KG1 (cell line): ENCODE measurements at regions not wholly inside any gene's neighbourhood (a gene's known extent, or its start where the extent isn't known, plus 50 kb on each side); places are given as distances from the start of the nearest gene placed in this dataset.
"Not testable (repeated sequence)": the region's sequence is repeated elsewhere in the genome, so short reads cannot be mapped to it uniquely, and the experiment has no call there.

Source experiments
- DNase-seq: peaks from one replicate; lab custom pipeline; 2025; lab: John Stamatoyannopoulos, UW

GRCh38 chrX:20712811-20713210 lies 446.1 kb upstream of the RPS6KA3 start:
- no peak for DNase-seq

- DNase-seq = no peak
These were observed 444.7 kb upstream of the RPS6KA3 start for GRCh38 chrX:20711366-20711765.

GRCh38 chrX:20693078-20693477 lies 426.4 kb upstream of the RPS6KA3 start:
- DNase-seq = no peak

- no peak for DNase-seq
These were observed 419.5 kb upstream of the RPS6KA3 start for GRCh38 chrX:20686256-20686655.

GRCh38 chrX:20685652-20686051 lies 418.9 kb upstream of the RPS6KA3 start:
- no peak for DNase-seq

GRCh38 chrX:20681683-20682082 lies 415.0 kb upstream of the RPS6KA3 start:
- no peak for DNase-seq

GRCh38 chrX:20680998-20681397 lies 414.3 kb upstream of the RPS6KA3 start:
- DNase-seq = no peak

GRCh38 chrX:20672476-20672875 lies 405.8 kb upstream of the RPS6KA3 start:
- DNase-seq = no peak

GRCh38 chrX:20671746-20672145 lies 405.0 kb upstream of the RPS6KA3 start:
- not testable (repeated sequence) for DNase-seq

GRCh38 chrX:20670611-20671010 lies 403.9 kb upstream of the RPS6KA3 start:
- no peak for DNase-seq

GRCh38 chrX:20668550-20668949 lies 401.8 kb upstream of the RPS6KA3 start:
- DNase-seq = no peak

GRCh38 chrX:20666331-20666730 lies 399.6 kb upstream of the RPS6KA3 start:
- DNase-seq = no peak

- no peak for DNase-seq
These were observed 398.8 kb upstream of the RPS6KA3 start for GRCh38 chrX:20665481-20665880.

- DNase-seq = no peak
These were observed 398.1 kb upstream of the RPS6KA3 start for GRCh38 chrX:20664774-20665173.

- DNase-seq = no peak
These were observed 397.4 kb upstream of the RPS6KA3 start for GRCh38 chrX:20664131-20664530.

GRCh38 chrX:20663336-20663735 lies 396.6 kb upstream of the RPS6KA3 start:
- DNase-seq = no peak

GRCh38 chrX:20656721-20657120 lies 390.0 kb upstream of the RPS6KA3 start:
- DNase-seq = no peak

GRCh38 chrX:20654596-20655106 lies 387.9 kb upstream of the RPS6KA3 start:
- no peak for DNase-seq

GRCh38 chrX:20653070-20653469 lies 386.4 kb upstream of the RPS6KA3 start:
- no peak for DNase-seq

GRCh38 chrX:20641954-20642353 lies 375.2 kb upstream of the RPS6KA3 start:
- DNase-seq = no peak

- DNase-seq = no peak
These were observed 372.4 kb upstream of the RPS6KA3 start for GRCh38 chrX:20639115-20639514.

GRCh38 chrX:20637351-20637750 lies 370.6 kb upstream of the RPS6KA3 start:
- DNase-seq = no peak

GRCh38 chrX:20633451-20633850 lies 366.7 kb upstream of the RPS6KA3 start:
- no peak for DNase-seq

GRCh38 chrX:20623448-20623847 lies 356.7 kb upstream of the RPS6KA3 start:
- DNase-seq = no peak

GRCh38 chrX:20620306-20620705 lies 353.6 kb upstream of the RPS6KA3 start:
- no peak for DNase-seq
